A549 (cell line): ENCODE measurements at regions not wholly inside any gene's neighbourhood (a gene's known extent, or its start where the extent isn't known, plus 50 kb on each side); places are given as distances from the start of the nearest gene placed in this dataset.

ENCODE experiments used
- CHD2 ChIP-seq: fragments of 150-350 bp; IDR thresholded peaks from 2 replicates; pipeline ENCODE4 v1.6.1; 2014; ENCODE audit warnings: low read length; ENCODE audit not compliant: partially characterized antibody
- SREBF2 ChIP-seq: fragments of 450-650 bp; IDR thresholded peaks from 2 replicates; pipeline ENCODE4 v1.6.1; 2014; ENCODE audit warnings: mild to moderate bottlenecking, moderate library complexity
- TF ChIP-seq, protein P1 (sequence below): fragments of >200 bp; sonication (Bioruptor Twin); formaldehyde crosslinking; IDR thresholded peaks from 3 replicates; pipeline ENCODE4 v1.5.1; 2016

DNA sequence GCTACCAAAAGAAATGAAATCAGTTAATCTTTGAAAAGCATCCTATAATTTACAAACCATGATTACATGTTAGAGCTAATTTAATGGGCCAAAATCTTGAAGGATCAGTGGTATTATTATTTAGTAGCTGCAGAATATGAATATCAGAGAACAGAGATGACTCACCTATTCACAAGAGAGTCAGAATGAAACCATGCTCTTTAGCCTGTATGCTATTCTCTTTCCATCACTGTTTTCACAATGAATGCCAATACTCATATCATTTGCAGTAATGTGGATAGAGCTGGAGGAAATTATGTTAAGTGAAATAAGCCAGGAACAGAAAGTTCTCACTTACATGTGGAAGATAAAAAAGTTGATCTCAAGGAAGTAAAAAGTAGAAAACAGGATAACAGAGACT is 414.1 kb downstream of the CENPC start:
- TF ChIP-seq, protein P1, sequence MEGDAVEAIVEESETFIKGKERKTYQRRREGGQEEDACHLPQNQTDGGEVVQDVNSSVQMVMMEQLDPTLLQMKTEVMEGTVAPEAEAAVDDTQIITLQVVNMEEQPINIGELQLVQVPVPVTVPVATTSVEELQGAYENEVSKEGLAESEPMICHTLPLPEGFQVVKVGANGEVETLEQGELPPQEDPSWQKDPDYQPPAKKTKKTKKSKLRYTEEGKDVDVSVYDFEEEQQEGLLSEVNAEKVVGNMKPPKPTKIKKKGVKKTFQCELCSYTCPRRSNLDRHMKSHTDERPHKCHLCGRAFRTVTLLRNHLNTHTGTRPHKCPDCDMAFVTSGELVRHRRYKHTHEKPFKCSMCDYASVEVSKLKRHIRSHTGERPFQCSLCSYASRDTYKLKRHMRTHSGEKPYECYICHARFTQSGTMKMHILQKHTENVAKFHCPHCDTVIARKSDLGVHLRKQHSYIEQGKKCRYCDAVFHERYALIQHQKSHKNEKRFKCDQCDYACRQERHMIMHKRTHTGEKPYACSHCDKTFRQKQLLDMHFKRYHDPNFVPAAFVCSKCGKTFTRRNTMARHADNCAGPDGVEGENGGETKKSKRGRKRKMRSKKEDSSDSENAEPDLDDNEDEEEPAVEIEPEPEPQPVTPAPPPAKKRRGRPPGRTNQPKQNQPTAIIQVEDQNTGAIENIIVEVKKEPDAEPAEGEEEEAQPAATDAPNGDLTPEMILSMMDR, result no peak
- no peak for TF ChIP-seq CHD2
- TF ChIP-seq SREBF2, result no peak
